ENCODE measurements at regions not wholly inside any gene's neighbourhood (a gene's known extent, or its start where the extent isn't known, plus 50 kb on each side); places are given as distances from the start of the nearest gene placed in this dataset.
A peak's percentile ranks its signal among the peaks of the same experiment; 100 is the strongest.

- peak; percentile 49 for DNase-seq
Measured at GRCh38 chr3:72060447-72061034, 275.6 kb upstream of the PROK2 start.

- DNase-seq = no peak
Measured at GRCh38 chr3:72058493-72059081, 273.6 kb upstream of the PROK2 start.

GRCh38 chr3:72055436-72055835 is 270.5 kb upstream of the PROK2 start:
- no peak for DNase-seq

- no peak for DNase-seq
Measured at GRCh38 chr3:72054976-72055375, 270.0 kb upstream of the PROK2 start.

DNA sequence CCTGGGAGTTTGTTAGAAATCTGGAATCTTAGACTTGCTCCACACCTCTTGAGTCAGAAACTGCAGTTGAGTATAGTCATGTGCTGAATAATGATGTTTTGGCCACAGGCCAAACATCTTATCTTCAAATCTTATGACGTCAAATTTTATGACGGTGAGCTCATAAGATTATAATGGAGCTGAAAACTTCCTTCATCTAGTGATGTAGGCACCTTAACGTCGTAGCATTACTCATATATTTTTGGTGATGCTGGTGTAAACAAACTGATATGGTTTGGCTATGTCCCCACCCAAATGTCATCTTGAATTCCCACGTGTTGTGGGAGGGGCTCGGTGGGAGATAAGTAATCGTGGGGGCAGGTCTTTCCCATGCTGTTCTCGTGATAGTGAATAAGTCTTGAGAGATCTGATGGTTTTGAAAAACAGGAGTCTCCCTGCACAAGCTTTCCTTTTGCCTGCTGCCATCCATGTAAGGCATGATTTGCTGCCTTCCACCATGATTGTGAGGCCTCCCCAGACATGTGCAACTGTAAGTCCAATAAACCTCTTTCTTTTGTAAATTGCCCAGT is 268.0 kb upstream of the PROK2 start:
- DNase-seq = no peak

DNA sequence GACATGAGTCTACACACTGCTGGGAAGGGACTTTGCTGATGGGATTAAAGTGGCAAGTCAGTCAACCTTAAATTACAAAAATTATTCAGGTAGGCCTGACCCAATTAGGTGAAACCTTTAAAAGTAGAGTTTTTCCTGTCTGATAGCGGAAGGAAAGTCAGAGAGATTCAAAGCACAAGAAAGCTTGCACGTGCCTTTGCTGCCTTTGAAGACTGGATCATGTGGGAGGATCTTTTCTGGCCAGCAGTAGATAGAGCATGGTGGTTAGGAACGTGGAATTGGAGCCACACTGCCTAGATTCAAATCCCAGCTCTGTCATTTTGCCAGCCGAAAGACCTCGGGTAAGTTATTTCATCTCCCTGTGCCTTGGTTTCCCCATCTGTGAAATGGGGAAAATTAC is 265.8 kb upstream of the PROK2 start:
- DNase-seq = no peak

DNA sequence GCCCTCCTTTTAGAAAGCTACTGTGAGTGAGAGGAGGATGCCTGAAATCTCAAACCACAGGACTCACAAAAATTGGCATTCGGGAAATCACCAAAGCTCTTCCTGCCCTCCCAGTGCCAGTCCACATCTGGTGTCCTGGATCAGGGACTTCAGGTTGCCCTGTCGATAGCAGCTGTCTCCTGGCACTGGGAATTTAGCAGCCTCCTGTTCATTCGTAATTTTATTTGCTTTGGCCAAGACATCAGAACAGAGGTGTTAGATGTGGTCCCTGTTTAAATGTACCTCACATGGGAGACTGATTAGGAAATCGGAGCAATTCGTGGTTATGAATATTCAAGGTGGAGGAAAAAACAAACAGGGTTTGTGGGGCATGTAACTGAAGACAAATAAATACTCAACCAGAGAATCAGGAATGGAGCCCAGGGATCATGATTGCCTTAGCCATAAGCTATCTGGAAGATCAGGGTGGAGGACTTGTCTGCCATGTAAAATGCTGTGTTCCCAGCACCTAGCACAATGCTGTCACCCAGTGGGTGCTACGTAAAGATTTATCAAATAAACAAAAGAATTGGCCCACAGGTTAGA is 265.2 kb upstream of the PROK2 start:
- no peak for DNase-seq

GRCh38 chr3:72049300-72049699 is 264.4 kb upstream of the PROK2 start:
- no peak for DNase-seq

- no peak for DNase-seq
Measured at GRCh38 chr3:72048873-72049272, 263.9 kb upstream of the PROK2 start.

- no peak for DNase-seq
Measured at GRCh38 chr3:72047221-72047871, 262.4 kb upstream of the PROK2 start.

DNA sequence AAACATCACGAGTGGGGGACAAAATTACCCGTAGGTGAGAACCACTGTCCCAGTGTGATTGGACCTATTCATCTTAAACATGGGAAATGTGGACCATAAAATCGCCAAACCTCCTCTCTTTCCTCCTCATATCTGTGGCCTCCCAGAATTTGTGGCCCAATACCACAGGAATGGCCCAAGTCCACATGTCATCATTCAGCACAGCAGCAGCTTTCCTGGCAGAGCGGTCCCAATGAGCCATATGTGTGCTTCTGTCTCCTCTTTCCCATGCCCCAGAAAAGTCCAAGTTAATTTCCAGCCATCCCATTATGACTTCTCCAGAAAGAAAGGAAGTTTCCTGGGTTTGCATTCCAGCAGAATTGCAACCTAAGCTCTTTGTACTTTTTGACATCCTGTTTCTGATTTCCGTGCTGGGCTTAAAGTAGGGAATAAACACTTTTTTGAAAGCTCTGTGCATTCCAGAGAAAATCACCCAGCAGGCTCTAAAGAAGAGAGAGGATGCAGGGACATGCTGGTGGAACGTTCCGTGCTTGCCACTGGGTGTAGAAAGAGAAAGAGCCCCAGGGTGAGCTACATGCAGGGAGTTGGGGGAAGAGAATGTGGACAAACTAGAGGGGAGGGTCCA is 259.4 kb upstream of the PROK2 start:
- no peak for DNase-seq

DNA sequence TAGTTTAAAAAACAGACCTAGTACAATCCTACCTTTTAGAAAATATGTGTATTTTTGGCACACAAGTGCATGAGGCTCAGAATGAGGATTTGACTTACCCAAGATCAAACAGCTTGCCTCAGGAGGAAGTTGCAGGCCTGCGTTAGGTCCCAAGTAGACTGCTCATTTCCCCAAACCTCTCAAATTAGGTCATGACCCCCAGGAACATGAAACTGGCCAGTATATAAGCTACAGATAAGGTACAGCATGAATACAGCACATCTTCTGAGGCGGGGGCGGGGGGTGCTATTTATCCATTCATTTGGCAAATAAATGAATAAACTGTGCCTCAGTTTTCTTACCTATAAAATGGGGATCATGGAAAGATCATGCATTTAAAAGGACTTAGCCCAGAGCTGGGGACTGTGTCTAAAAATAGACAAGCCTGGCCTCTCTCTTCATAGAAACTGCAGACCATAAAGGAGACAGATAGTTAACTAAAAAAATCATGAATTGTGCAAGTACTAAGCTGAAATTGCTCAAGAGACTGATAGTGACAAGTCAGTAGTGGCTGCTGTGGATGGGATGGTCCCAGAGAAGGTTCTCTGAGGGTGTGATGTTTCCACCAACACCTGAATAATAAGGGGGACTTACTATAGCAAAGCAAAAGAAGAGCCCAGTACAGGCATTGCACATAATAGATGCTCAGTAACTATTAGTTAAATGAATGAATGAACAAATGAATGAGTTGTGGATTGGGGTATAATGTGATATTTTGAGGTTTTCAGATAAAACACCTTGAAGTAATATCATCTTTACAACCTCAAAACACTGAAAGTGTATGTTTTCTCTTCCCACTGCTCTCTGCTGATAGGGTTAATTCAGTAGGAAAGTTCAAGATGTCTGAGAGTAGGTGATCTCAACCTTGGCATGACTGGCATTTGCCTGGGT is 258.5 kb upstream of the PROK2 start:
- no peak for DNase-seq

GRCh38 chr3:72042397-72043203 is 257.7 kb upstream of the PROK2 start:
- no peak for DNase-seq

DNA sequence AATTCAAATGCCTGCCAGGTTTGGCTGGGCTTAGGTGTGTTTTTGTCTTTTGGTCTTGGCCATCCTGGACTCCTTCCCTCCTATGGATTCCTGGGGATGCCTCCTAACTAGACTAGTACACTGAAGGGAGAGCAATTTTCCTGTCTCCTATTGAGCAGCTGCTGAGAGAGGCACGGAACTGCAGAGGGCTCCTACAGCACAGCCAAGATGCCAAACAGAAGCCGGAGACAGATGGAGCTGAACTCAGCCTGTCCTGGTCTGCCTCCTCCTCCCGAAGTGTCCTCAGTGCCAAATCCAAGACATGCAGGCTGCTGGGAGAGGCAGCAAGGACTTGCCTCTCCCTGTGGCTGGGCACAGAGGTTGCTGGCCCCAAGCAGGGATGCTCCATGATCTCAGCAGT is 256.6 kb upstream of the PROK2 start:
- no peak for DNase-seq

- no peak for DNase-seq
Measured at GRCh38 chr3:72041076-72041475, 256.1 kb upstream of the PROK2 start.

DNA sequence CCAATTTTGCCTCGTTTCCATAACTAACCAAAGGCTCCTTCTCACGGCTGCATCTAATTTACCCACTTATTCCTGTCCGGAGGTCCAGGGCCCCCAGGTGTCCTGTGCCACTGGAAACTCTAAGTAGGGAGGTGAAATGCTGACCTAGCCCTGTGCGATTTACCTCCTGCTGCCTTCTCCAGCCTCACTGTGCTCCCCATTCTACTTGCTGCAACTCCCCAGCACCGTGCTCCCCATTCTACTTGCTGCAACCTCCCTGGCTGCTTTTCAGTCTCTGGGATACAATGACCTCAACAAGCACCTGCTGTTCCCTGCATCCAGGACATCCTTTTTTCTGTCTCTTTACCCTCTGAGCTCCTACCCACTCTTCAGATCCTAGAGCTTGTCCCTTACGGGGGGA is 254.7 kb upstream of the PROK2 start:
- DNase-seq = no peak

- no peak for DNase-seq
Measured at GRCh38 chr3:72036899-72037298, 252.0 kb upstream of the PROK2 start.

DNA sequence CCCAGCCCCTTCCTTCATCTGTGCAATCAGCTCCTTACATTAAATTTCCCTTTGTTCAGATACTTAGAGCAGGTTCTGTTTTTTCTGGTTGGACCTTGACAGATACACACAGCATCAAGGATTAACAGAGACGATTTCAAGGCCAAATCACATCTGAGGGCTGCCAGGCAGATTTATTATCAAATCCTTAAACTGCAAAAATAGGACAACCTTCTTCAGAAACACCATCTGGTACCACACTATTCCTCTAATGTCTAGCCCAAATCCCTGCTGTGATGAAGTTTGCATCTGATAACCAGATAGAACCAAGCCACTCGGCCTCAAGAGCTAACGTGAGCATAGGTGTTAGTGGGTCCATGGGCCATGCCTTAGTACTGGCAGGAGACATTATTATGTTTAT is 250.7 kb upstream of the PROK2 start:
- DNase-seq = no peak

- no peak for DNase-seq
Measured at GRCh38 chr3:72034986-72035385, 250.0 kb upstream of the PROK2 start.

DNA sequence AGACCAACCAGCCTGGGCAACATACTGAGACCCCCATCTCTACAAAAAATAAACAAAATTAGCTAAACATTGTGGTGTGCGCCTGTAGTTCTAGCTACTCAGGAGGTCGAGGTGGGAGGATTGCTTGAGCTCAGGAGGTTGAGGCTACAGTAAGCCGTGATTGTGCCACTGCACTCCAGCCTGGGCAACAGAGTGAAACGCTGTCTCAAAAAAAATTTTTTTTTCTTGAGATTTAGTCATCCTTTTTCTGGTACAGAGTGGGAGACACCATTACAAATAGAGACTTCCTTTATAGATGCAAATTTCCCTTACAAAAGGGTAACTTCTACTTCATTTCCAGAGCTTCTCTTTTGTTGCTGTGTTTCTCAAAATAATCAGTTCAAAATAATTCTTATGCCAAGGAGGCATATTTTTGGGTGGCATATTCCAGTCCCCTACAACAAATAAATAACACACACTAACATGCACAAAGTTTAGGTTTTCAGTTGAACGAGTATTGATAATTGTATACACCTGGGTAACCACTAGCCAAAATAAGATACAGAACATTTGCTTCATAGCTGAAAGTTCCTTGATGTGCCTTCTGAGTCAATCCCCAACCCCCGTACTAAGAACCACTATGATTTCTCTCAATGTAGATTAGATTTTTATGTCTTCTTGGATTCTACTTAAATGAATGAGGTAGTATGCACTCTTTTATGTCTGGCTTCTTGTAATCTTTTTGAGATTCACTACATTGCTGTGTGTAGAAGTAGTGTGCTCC is 248.9 kb upstream of the PROK2 start:
- DNase-seq = no peak
